K562 (cell line): ENCODE measurements at regions not wholly inside any gene's neighbourhood (a gene's known extent, or its start where the extent isn't known, plus 50 kb on each side); places are given as distances from the start of the nearest gene placed in this dataset.

ENCODE experiments used
- ATAC-seq: fragments of 200-7000 bp; cut with Tn5 transposase; 3 replicates; pipeline ENCODE4 v1.9.1; 2020; ENCODE audit warnings: moderate library complexity
- BruUV-seq: library from RNA; stranded (reverse); fragments of 400-500 nt; replicated peaks from 2 replicates; lab custom pipeline; 2021; lab: Mats Ljungman, UMichigan
- CTCF ChIA-PET: fragments of 300-600 bp; formaldehyde crosslinking; extraction: SDS; loops from one replicate; lab custom pipeline; 2021; ENCODE audit warnings: low intra/inter-chr PET ratio; lab: Yijun Ruan, JAX
- POLR2A ChIA-PET: fragments of 300-600, 350-650 bp; sonication (Branson Sonifier 250); formaldehyde crosslinking; extraction: SDS; loops from one replicate; lab custom pipeline; 2021; ENCODE audit warnings: antibody characterized with exemption, inconsistent platforms; lab: Yijun Ruan, JAX
- DNase-seq, 4 experiments: peaks; one replicate each; pipeline versions ENCODE4 v3.0.0 to v3.0.0-alpha.2; 2011 to 2018; ENCODE audit warnings: low spot score in 3 of 4, mixed read lengths in 3 of 4; ENCODE audit errors: extremely low read depth in 1 of 4
- FAIRE-seq: peaks from 2 replicates; lab custom pipeline; 2011; peaks lifted over from hg19 to GRCh38; lab: Jason Lieb, UNC
- H2AFZ ChIP-seq: 2 replicates; pipeline ENCODE4 v1.6.0; 2011; ENCODE audit warnings: low read depth, low read length, control low read depth, inconsistent platforms
- H3K27ac ChIP-seq: fragments of 200-600 bp; 3 replicates; pipeline ENCODE4 v1.8.0; 2011; ENCODE audit warnings: low read depth, mild to moderate bottlenecking, control low read depth, inconsistent platforms, low read length, moderate library complexity, mixed read lengths; ENCODE audit errors: extremely low read depth
- H3K27me3 ChIP-seq, 2 experiments: fragments of 300-600 bp in 1 of 2; 2 replicates in 1 of 2; 3 replicates in 1 of 2; pipeline versions ENCODE4 v1.6.0 to v1.8.0; 2011; ENCODE audit warnings: inconsistent platforms in 2 of 2, low read length in 2 of 2, mild to moderate bottlenecking in 1 of 2, mixed read lengths in 1 of 2, moderate library complexity in 1 of 2; ENCODE audit not compliant: control insufficient read depth in 2 of 2, insufficient read depth in 2 of 2
- H3K36me3 ChIP-seq: fragments of 300-600 bp; 3 replicates; pipeline ENCODE4 v1.8.0; 2011; ENCODE audit warnings: mild to moderate bottlenecking, low read length, inconsistent platforms; ENCODE audit not compliant: control insufficient read depth, insufficient read depth
- H3K4me1 ChIP-seq, 2 experiments: fragments of 200-600 bp in 1 of 2; replicated peaks in 1 of 2; 2 replicates in 1 of 2; 3 replicates in 1 of 2; pipeline versions ENCODE4 v1.5.1 to v1.8.0; 2011; ENCODE audit warnings: inconsistent platforms in 2 of 2, low read length in 2 of 2, mild to moderate bottlenecking in 1 of 2, mixed read lengths in 1 of 2, moderate library complexity in 1 of 2; ENCODE audit not compliant: control insufficient read depth in 2 of 2, insufficient read depth in 2 of 2
- H3K4me2 ChIP-seq: 2 replicates; pipeline ENCODE4 v1.6.1; 2011; ENCODE audit warnings: low read length, control low read depth, inconsistent platforms, mixed read lengths; ENCODE audit not compliant: insufficient read depth
- H3K4me3 ChIP-seq: fragments of 200-600 bp; sonication (generic), shearing (Covaris generic); 2 replicates; pipeline ENCODE4 v1.5.1; 2016; ENCODE audit warnings: control low read depth, inconsistent platforms
- H3K79me2 ChIP-seq: fragments of 200-600 bp; 3 replicates; pipeline ENCODE4 v1.8.0; 2011; ENCODE audit warnings: low read length, inconsistent platforms; ENCODE audit not compliant: control insufficient read depth, insufficient read depth
- H3K9ac ChIP-seq, 2 experiments: 2 replicates each; pipeline versions ENCODE4 v1.6.0 to v1.6.1; 2011; ENCODE audit warnings: low read depth in 2 of 2, low read length in 2 of 2, control low read depth in 1 of 2, inconsistent platforms in 1 of 2, mild to moderate bottlenecking in 1 of 2, mixed read lengths in 1 of 2; ENCODE audit not compliant: insufficient read depth in 1 of 2
- H3K9me1 ChIP-seq: one replicate; pipeline ENCODE4 v1.6.0; 2011; ENCODE audit warnings: inconsistent platforms, mild to moderate bottlenecking, low read length, moderate library complexity; ENCODE audit not compliant: control insufficient read depth, insufficient read depth
- H3K9me3 ChIP-seq: replicated peaks from 2 replicates; pipeline ENCODE4 v1.5.1; 2011; ENCODE audit warnings: low read depth, low read length, inconsistent platforms; ENCODE audit not compliant: control insufficient read depth, insufficient read depth
- H4K20me1 ChIP-seq: replicated peaks from 2 replicates; pipeline ENCODE4 v1.6.1; 2011; ENCODE audit warnings: low read length, inconsistent platforms, mixed read lengths; ENCODE audit not compliant: control insufficient read depth, insufficient read depth
- HDGF ChIP-seq: fragments of 450-650 bp; IDR thresholded peaks from 2 replicates; pipeline ENCODE4 v1.6.1; 2016
- NFYB ChIP-seq: IDR thresholded peaks from 2 replicates; pipeline ENCODE4 v1.6.1; 2011; ENCODE audit warnings: mild to moderate bottlenecking, moderate library complexity; ENCODE audit not compliant: insufficient read length; ENCODE audit errors: extremely low read depth
- POU5F1 ChIP-seq: fragments of 150-350 bp; IDR thresholded peaks from 2 replicates; pipeline ENCODE4 v1.6.1; 2014; ENCODE audit warnings: borderline replicate concordance, low read length, low read depth, mild to moderate bottlenecking; ENCODE audit not compliant: partially characterized antibody
- RAD21 ChIP-seq, 2 experiments: fragments of 250-450 bp in 1 of 2; fragments of 450-650 bp in 1 of 2; sonication (Bioruptor Pico) in 1 of 2; formaldehyde crosslinking in 1 of 2; IDR thresholded peaks in 1 of 2; conservative IDR thresholded peaks in 1 of 2; 2 replicates each; pipeline versions ENCODE4 v1.4.0 to v1.8.0; 2020 to 2022; ENCODE audit warnings: mild to moderate bottlenecking in 2 of 2, moderate library complexity in 1 of 2
- RBBP5 ChIP-seq: fragments of 200-600 bp; sonication (generic); IDR thresholded peaks from 2 replicates; pipeline ENCODE4 v1.6.1; 2012; ENCODE audit warnings: borderline replicate concordance, mild to moderate bottlenecking, low read length, control low read depth, inconsistent platforms; ENCODE audit not compliant: insufficient read depth, poor library complexity, severe bottlenecking
- RBM39 ChIP-seq: fragments of 200-400 bp; formaldehyde crosslinking; optimal IDR thresholded peaks from 2 replicates; pipeline ENCODE3; 2018; ENCODE audit warnings: low read depth, low read length
- WGBS: fragments of 100-300 bp; shearing (Covaris generic); methylation state at CpG from one replicate; pipeline ENCODE4 v1.1.6; 2016; ENCODE audit warnings: low coverage, mixed read lengths; ENCODE audit not compliant: insufficient coverage; ENCODE audit errors: missing lambda C conversion rate; 5-methylcytosine and 5-hydroxymethylcytosine counted together
- in situ Hi-C: fragments of 300-500 bp; cut with MboI; formaldehyde crosslinking; loops from 4 replicates; pipeline ENCODE4 v1.15.0; 2018; ENCODE audit warnings: inconsistent platforms, mixed read lengths
- intact Hi-C: fragments of 100-400 bp; cut with micrococcal nuclease; formaldehyde crosslinking; loops from 2 replicates; pipeline ENCODE4 v1.14.2; 2022
- TF ChIP-seq, protein P1 (sequence below), 3 experiments: IDR thresholded peaks in 2 of 3; conservative IDR thresholded peaks in 1 of 3; 2 replicates each; pipeline ENCODE4 v1.5.1; 2011 to 2012; ENCODE audit warnings: low read length in 3 of 3, mild to moderate bottlenecking in 3 of 3, control low read depth in 2 of 3, improper control_type of control experiment in 1 of 3, inconsistent platforms in 1 of 3, low read depth in 1 of 3, mixed read lengths in 1 of 3, moderate library complexity in 1 of 3; ENCODE audit not compliant: insufficient read depth in 2 of 3
- TF ChIP-seq, protein P2 (sequence below): fragments of 250-450 bp; sonication (Bioruptor Pico); IDR thresholded peaks from 2 replicates; pipeline ENCODE4 v1.4.0; 2020; ENCODE audit warnings: mild to moderate bottlenecking, moderate library complexity

DNA sequence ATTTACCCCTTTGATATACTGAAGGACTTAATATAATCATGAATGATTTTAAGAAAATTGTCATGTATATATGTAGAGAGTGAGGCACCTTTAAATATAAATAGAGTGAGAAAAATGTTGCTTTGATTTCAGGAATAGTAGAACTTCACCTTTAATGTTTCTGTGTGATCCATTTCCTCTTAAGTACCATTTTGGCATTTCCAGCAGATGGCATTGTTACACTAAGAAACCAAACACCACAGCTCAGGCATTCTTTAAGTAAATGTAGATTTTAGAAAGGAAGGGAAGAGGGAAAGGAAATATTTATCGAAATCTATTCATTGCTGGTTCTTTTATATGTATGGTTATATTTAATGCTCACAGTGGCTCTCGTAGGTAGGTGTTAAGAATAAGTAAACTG lies 556.7 kb upstream of the FBXO33 start:
- Histone ChIP-seq H3K9ac (no peak overlapping the region), H4K20me1 (no peaks in the 10 kb centered on the region), H3K36me3 (no peaks in the 10 kb centered on the region), H2AFZ (no peak overlapping the region), H3K9me1 (no peaks in the 10 kb centered on the region), H3K4me2 (no peak overlapping the region), H3K79me2 (no peaks in the 10 kb centered on the region), H3K4me1 (no peaks in the 10 kb centered on the region), H3K4me3 (no peak overlapping the region), H3K9me3 (no peaks in the 10 kb centered on the region), H3K27ac (no peak overlapping the region), H3K27me3 (no peaks in the 10 kb centered on the region)
- intact Hi-C loops (no loop called here), in situ Hi-C loops (no loop called here)
- ChIA-PET POLR2A (no interaction called here), CTCF (no interaction called here)
- no peak for ATAC-seq
- DNase-seq, result peak in 1 of 4 experiments; percentile 1
- WGBS, result 0% methylated on average over 2 of the region's 2 CpGs
- no TSS peak for BruUV-seq
- no peak for FAIRE-seq
- peak; percentile 29 to 33 for TF ChIP-seq RAD21 (CRISPR knock-in tag; conservative IDR thresholded peaks at IDR 0.05 in 1 of 2, IDR thresholded peaks at IDR 0.05 in 1 of 2)
- TF ChIP-seq, protein P1, sequence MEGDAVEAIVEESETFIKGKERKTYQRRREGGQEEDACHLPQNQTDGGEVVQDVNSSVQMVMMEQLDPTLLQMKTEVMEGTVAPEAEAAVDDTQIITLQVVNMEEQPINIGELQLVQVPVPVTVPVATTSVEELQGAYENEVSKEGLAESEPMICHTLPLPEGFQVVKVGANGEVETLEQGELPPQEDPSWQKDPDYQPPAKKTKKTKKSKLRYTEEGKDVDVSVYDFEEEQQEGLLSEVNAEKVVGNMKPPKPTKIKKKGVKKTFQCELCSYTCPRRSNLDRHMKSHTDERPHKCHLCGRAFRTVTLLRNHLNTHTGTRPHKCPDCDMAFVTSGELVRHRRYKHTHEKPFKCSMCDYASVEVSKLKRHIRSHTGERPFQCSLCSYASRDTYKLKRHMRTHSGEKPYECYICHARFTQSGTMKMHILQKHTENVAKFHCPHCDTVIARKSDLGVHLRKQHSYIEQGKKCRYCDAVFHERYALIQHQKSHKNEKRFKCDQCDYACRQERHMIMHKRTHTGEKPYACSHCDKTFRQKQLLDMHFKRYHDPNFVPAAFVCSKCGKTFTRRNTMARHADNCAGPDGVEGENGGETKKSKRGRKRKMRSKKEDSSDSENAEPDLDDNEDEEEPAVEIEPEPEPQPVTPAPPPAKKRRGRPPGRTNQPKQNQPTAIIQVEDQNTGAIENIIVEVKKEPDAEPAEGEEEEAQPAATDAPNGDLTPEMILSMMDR (IDR thresholded peaks at IDR 0.05 in 2 of 3, conservative IDR thresholded peaks at IDR 0.05 in 1 of 3; ENCODE audit: insufficient read depth in 2 of 3, low read depth in 1 of 3, low read length in 3 of 3), result peak in 1 of 3 experiments; percentile 2; a peak in 1 of 6 replicates
- no peak for TF ChIP-seq RBM39
- TF ChIP-seq HDGF, result no peak

DNA sequence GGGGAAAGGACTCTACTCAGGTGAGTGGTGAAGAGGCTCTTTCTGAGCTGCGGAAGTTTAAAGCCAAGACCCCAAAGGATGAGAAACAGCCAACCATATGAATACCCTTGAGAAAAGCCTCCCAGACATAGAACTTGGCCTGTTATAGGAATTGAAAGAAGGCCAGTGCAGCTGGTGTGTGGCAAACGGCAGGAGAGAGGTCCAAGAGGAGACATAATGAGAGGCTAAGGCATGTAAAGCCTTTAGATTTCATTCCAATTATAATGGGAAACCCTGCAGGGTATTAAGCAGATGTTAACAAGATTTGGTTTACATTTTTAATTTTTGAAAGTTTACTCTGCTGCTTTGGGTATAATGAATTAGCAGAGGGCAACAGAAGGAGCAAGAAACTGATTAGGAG lies 552.1 kb upstream of the FBXO33 start:
- WGBS, result 0% methylated on average over 2 of the region's 2 CpGs
- in situ Hi-C loops, result no loop called here
- CTCF ChIA-PET, result no interaction called here
- TF ChIP-seq, protein P2, sequence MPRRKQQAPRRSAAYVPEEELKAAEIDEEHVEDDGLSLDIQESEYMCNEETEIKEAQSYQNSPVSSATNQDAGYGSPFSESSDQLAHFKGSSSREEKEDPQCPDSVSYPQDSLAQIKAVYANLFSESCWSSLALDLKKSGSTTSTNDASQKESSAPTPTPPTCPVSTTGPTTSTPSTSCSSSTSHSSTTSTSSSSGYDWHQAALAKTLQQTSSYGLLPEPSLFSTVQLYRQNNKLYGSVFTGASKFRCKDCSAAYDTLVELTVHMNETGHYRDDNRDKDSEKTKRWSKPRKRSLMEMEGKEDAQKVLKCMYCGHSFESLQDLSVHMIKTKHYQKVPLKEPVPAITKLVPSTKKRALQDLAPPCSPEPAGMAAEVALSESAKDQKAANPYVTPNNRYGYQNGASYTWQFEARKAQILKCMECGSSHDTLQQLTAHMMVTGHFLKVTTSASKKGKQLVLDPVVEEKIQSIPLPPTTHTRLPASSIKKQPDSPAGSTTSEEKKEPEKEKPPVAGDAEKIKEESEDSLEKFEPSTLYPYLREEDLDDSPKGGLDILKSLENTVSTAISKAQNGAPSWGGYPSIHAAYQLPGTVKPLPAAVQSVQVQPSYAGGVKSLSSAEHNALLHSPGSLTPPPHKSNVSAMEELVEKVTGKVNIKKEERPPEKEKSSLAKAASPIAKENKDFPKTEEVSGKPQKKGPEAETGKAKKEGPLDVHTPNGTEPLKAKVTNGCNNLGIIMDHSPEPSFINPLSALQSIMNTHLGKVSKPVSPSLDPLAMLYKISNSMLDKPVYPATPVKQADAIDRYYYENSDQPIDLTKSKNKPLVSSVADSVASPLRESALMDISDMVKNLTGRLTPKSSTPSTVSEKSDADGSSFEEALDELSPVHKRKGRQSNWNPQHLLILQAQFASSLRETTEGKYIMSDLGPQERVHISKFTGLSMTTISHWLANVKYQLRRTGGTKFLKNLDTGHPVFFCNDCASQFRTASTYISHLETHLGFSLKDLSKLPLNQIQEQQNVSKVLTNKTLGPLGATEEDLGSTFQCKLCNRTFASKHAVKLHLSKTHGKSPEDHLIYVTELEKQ, result no peak
- no peak for TF ChIP-seq NFYB
- no peak for TF ChIP-seq POU5F1
- TF ChIP-seq RBBP5, result no peak

More for the DNA sequence above, 552.1 kb upstream of the FBXO33 start:
- Histone ChIP-seq H3K4me3 (no peak overlapping the region), H2AFZ (no peak overlapping the region), H3K27me3 (no peaks in the 10 kb centered on the region), H3K79me2 (no peaks in the 10 kb centered on the region), H4K20me1 (no peaks in the 10 kb centered on the region), H3K4me2 (no peak overlapping the region), H3K9me3 (no peaks in the 10 kb centered on the region), H3K4me1 (no peaks in the 10 kb centered on the region), H3K27ac (no peak overlapping the region), H3K36me3 (no peaks in the 10 kb centered on the region), H3K9me1 (no peaks in the 10 kb centered on the region), H3K9ac (no peak overlapping the region)
- BruUV-seq, result no TSS peak
- intact Hi-C loops, result no loop called here
- no peak for DNase-seq
- POLR2A ChIA-PET, result no interaction called here
- no peak for ATAC-seq
- no peak for FAIRE-seq
